Fibroblast of pulmonary artery (primary cell): ENCODE measurements at regions not wholly inside any gene's neighbourhood (a gene's known extent, or its start where the extent isn't known, plus 50 kb on each side); places are given as distances from the start of the nearest gene placed in this dataset.
A peak's percentile ranks its signal among the peaks of the same experiment; 100 is the strongest.

ENCODE experiments used
- DNase-seq: peaks from one replicate; pipeline ENCODE4 v3.0.0-alpha.2; 2010; ENCODE audit warnings: low read depth
- H3K4me3 ChIP-seq: replicated peaks from 2 replicates; pipeline ENCODE4 v1.5.1; 2011; ENCODE audit warnings: low read depth, mild to moderate bottlenecking, control low read depth, low read length, moderate library complexity
- TF ChIP-seq, protein P1 (sequence below): IDR thresholded peaks from 2 replicates; pipeline ENCODE4 v1.5.1; 2011; ENCODE audit warnings: mild to moderate bottlenecking, control low read depth, low read length, inconsistent platforms; ENCODE audit errors: missing control alignments

DNA sequence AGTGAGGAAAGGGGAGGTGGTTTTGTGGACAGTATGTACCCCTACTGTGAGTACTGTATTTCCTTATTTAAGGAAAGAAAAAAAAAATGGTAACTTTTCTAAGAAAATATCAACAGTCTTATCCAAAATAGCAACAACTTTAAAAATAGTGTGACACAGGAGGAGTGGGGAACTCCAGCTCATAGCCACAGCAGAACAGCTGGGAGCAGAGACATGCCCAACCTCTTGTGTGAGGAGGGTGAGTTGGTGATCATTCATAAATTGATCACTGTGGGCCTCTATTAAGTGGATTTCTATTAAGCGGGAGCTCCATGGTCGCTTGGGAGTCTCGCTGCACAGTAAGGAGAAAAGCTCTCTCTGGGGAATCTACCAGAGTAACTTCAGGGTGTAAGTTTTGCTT lies 158.8 kb upstream of the DUSP10 start:
- TF ChIP-seq, protein P1, sequence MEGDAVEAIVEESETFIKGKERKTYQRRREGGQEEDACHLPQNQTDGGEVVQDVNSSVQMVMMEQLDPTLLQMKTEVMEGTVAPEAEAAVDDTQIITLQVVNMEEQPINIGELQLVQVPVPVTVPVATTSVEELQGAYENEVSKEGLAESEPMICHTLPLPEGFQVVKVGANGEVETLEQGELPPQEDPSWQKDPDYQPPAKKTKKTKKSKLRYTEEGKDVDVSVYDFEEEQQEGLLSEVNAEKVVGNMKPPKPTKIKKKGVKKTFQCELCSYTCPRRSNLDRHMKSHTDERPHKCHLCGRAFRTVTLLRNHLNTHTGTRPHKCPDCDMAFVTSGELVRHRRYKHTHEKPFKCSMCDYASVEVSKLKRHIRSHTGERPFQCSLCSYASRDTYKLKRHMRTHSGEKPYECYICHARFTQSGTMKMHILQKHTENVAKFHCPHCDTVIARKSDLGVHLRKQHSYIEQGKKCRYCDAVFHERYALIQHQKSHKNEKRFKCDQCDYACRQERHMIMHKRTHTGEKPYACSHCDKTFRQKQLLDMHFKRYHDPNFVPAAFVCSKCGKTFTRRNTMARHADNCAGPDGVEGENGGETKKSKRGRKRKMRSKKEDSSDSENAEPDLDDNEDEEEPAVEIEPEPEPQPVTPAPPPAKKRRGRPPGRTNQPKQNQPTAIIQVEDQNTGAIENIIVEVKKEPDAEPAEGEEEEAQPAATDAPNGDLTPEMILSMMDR = no peak
- no peak for DNase-seq
- H3K4me3 ChIP-seq = no peak overlapping the region

DNA sequence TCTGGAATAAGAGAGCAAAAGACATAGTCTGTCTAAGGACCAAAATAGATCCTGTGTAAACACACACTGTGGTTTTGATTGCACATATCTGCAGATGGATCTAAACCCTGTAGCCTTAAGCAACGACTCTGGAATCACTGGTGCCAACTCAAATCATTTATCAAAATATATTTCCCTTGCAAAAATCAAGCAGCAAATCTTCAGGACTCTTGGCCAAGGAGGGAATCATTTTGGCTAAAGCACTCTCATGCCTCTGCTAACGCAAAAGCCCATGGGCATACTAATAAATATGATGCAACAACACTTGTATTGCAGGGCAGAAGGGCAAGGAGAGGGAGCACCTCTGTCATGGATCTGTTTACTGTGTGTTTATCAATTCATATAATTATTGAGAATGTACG lies 155.4 kb upstream of the DUSP10 start:
- DNase-seq = peak; percentile 10
- no peak overlapping the region for H3K4me3 ChIP-seq
- TF ChIP-seq, protein P1 = no peak

DNA sequence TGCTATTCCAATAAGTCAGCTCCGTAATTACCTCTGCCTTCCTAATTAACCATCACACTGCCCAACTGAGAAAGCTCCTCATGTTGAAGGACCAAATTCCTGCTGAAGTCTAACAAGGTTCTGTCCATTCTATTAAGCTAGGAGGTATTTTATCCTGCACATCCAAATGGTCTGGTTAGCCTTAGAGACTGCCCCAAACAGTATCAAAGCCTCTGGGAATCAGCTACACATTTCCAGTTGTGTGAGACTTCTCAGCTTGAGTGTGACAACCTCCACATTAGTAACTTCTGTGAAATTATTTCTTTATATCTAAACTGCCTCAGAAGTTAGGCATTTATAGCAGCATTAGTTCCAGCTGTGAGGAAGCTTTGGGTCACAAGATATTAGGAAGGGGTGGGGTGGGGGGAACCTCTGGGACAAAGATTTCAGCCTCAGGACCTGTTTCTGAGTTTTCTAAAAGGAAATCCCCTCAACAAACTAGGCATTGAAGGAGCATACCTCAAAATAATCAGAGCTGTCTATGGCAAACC lies 150.5 kb upstream of the DUSP10 start:
- no peak for DNase-seq
- H3K4me3 ChIP-seq = no peak overlapping the region
- TF ChIP-seq, protein P1 = no peak

DNA sequence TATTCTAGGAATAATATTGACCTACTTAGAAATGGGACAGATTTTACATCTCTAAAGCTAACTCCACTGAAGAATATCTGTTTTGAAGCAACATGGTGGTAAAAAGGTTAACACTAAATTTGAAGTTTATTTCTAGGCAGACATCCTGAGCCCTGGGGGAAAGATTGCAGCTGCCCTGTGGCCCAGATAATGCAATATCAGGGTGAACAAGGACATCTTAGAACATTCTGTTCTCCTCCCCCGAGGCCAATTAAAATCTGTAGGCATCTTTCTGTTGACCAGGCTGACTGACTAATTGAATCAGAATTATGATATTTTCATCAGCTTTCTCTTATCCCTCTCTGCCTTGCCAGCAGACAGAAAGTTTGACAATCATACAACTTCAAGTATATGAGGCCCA lies 149.8 kb upstream of the DUSP10 start:
- H3K4me3 ChIP-seq = no peak overlapping the region
- TF ChIP-seq, protein P1 = no peak
- peak; percentile 26 for DNase-seq

DNA sequence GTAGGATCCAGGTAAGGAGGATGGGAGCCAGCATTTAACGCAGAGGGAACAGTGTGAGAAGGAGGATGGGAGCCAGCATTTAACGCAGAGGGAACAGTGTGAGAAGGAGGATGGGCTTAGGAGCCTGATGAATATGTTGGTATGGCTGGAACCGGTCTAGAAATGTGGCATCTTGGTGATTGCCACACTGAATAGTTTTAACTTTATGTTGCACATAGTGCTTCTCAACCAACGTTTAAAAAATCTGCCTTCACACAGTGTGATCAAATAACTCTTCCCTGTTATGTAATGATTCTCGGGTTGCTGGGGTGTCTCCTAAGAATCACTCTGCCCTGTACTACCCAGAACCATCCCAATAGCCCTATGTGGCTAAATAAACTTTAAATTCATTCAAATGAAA lies 146.9 kb upstream of the DUSP10 start:
- DNase-seq = no peak
- TF ChIP-seq, protein P1 = no peak
- H3K4me3 ChIP-seq = no peak overlapping the region

DNA sequence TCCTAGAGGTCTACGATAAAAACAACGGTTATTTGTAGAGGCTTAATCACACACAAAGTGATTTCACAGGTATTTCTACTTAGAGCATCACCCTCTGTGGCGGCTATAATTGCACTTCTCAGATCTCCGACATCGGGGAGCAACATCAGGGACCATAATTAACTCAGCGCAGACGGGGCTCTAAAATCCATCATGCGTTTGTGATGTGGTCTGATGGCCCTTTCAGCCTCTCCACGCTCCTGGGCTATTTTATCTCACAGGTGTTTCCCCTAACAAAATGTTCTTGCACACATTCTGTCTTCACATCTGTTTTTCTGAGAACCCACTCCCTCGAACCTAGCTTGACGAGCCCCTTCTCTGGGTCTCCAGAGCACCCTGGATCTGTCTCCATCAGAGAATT lies 146.3 kb upstream of the DUSP10 start:
- no peak overlapping the region for H3K4me3 ChIP-seq
- TF ChIP-seq, protein P1 = no peak
- no peak for DNase-seq

DNA sequence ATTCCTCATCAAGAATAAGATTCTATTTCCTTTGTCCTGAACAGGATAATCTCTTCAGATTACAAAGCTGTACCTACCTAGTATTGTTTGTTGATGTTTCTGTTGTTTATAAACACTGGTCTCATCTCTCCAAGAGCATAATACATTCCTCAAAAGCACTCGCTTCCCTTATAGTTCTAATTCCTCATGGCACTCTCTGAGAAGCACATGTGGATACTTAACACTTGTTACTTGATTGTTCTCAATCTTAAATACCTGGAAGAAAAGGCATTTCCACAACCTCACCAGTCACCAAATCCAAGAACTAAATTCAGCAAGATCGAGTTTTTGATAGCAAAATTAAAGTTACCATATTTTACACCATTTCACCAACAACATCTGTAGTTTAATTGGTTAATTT lies 145.9 kb upstream of the DUSP10 start:
- no peak for DNase-seq
- TF ChIP-seq, protein P1 = no peak
- no peak overlapping the region for H3K4me3 ChIP-seq
